HEK293 (cell line): ENCODE measurements at regions not wholly inside any gene's neighbourhood (a gene's known extent, or its start where the extent isn't known, plus 50 kb on each side); places are given as distances from the start of the nearest gene placed in this dataset.

Experiments used
- ZBTB21 ChIP-seq: fragments of 450-650 bp; formaldehyde crosslinking; IDR thresholded peaks from 2 replicates; pipeline ENCODE4 v1.5.1; 2017; ENCODE audit warnings: missing biosample characterization, missing genetic modification characterization
- ZNF274 ChIP-seq, 2 experiments: fragments of 200-500 bp in 1 of 2; fragments of 450-650 bp in 1 of 2; sonication (Bioruptor generic) in 1 of 2; formaldehyde crosslinking in 1 of 2; IDR thresholded peaks; 2 replicates each; pipeline versions ENCODE4 v1.5.1 to v1.6.1; 2014 to 2016; ENCODE audit warnings: borderline replicate concordance in 1 of 2, inconsistent platforms in 1 of 2, low read length in 1 of 2, missing biosample characterization in 1 of 2, missing genetic modification characterization in 1 of 2
- ZNF423 ChIP-seq: fragments of 450-650 bp; formaldehyde crosslinking; IDR thresholded peaks from 2 replicates; pipeline ENCODE4 v1.5.1; 2016; ENCODE audit warnings: missing biosample characterization, missing genetic modification characterization
- ZNF560 ChIP-seq: fragments of 450-650 bp; formaldehyde crosslinking; IDR thresholded peaks from 2 replicates; pipeline ENCODE4 v1.5.1; 2017; ENCODE audit warnings: missing biosample characterization, missing genetic modification characterization, borderline replicate concordance
- TF ChIP-seq, protein P1 (sequence below): fragments of 450-650 bp; formaldehyde crosslinking; IDR thresholded peaks from 2 replicates; pipeline ENCODE4 v1.5.1; 2016; ENCODE audit warnings: missing biosample characterization, missing genetic modification characterization
- TF ChIP-seq, protein P2 (sequence below): fragments of 450-650 bp; formaldehyde crosslinking; IDR thresholded peaks from 2 replicates; pipeline ENCODE4 v1.5.1; 2016; ENCODE audit warnings: missing biosample characterization, missing genetic modification characterization

DNA sequence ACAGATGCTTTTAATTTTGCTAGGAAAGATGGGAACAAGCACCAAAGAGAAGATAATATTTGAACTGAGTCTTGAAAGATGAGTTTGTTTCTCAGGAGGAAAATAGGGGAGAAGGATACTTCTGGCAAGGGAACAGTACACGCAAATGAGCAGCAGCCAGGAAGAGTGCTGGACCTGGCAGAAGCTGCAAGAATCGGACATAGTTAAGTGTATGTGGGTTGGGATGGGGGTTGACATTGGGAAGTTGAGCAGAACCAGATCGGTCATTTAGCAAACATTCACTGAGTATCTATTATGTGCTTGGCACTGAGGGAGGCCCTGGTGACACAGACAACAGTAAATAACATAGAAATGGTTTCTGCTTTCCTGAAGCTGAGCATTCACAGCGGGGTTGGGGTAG is 198.8 kb downstream of the PLPP3 start:
- TF ChIP-seq ZBTB21 (tag by site-specific recombination) (no peak), ZNF274 (IDR thresholded peaks at IDR 0.05; ENCODE audit: low read length) (no peak), ZNF274 (tag by site-specific recombination; IDR thresholded peaks at IDR 0.05; ENCODE audit: borderline replicate concordance) (no peak), ZNF560 (tag by site-specific recombination) (no peak), ZNF423 (tag by site-specific recombination) (no peak)
- TF ChIP-seq, protein P1, sequence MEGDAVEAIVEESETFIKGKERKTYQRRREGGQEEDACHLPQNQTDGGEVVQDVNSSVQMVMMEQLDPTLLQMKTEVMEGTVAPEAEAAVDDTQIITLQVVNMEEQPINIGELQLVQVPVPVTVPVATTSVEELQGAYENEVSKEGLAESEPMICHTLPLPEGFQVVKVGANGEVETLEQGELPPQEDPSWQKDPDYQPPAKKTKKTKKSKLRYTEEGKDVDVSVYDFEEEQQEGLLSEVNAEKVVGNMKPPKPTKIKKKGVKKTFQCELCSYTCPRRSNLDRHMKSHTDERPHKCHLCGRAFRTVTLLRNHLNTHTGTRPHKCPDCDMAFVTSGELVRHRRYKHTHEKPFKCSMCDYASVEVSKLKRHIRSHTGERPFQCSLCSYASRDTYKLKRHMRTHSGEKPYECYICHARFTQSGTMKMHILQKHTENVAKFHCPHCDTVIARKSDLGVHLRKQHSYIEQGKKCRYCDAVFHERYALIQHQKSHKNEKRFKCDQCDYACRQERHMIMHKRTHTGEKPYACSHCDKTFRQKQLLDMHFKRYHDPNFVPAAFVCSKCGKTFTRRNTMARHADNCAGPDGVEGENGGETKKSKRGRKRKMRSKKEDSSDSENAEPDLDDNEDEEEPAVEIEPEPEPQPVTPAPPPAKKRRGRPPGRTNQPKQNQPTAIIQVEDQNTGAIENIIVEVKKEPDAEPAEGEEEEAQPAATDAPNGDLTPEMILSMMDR = no peak
- TF ChIP-seq, protein P2, sequence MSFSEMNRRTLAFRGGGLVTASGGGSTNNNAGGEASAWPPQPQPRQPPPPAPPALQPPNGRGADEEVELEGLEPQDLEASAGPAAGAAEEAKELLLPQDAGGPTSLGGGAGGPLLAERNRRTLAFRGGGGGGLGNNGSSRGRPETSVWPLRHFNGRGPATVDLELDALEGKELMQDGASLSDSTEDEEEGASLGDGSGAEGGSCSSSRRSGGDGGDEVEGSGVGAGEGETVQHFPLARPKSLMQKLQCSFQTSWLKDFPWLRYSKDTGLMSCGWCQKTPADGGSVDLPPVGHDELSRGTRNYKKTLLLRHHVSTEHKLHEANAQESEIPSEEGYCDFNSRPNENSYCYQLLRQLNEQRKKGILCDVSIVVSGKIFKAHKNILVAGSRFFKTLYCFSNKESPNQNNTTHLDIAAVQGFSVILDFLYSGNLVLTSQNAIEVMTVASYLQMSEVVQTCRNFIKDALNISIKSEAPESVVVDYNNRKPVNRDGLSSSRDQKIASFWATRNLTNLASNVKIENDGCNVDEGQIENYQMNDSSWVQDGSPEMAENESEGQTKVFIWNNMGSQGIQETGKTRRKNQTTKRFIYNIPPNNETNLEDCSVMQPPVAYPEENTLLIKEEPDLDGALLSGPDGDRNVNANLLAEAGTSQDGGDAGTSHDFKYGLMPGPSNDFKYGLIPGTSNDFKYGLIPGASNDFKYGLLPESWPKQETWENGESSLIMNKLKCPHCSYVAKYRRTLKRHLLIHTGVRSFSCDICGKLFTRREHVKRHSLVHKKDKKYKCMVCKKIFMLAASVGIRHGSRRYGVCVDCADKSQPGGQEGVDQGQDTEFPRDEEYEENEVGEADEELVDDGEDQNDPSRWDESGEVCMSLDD (tag by site-specific recombination) = no peak
